ENCODE measurements at regions not wholly inside any gene's neighbourhood (a gene's known extent, or its start where the extent isn't known, plus 50 kb on each side); places are given as distances from the start of the nearest gene placed in this dataset.
"Not testable (repeated sequence)": the region's sequence is repeated elsewhere in the genome, so short reads cannot be mapped to it uniquely, and the experiment has no call there.

GRCh38 chrX:81959964-81960363, 758.1 kb downstream of the SH3BGRL start:
- Histone ChIP-seq H2BK120ac (ENCODE audit: insufficient read depth, low read length, poor library complexity) (no peak overlapping the region), H3K27me3 (ENCODE audit: insufficient read depth, low read length) (no peaks in the 10 kb centered on the region), H3K14ac (ENCODE audit: low read length) (no peak overlapping the region), H3K4me1 (ENCODE audit: control insufficient read depth in 1 of 2, insufficient read depth in 2 of 2, low read length in 2 of 2) (no peaks in the 10 kb centered on the region), H4K91ac (ENCODE audit: low read depth, low read length) (no peak overlapping the region), H3K79me2 (ENCODE audit: control insufficient read depth, insufficient read depth, low read length, poor library complexity) (no peaks in the 10 kb centered on the region), H3K18ac (ENCODE audit: low read length) (no peak overlapping the region), H3K4me3 (ENCODE audit: low read depth, low read length) (no peak overlapping the region), H2BK5ac (ENCODE audit: low read depth, low read length, poor library complexity) (no peak overlapping the region), H3K4me2 (ENCODE audit: low read length) (no peak overlapping the region), H4K12ac (ENCODE audit: low read depth, low read length) (no peak overlapping the region), H3K9ac (ENCODE audit: low read length) (no peak overlapping the region), H3K79me1 (ENCODE audit: low read length) (no peaks in the 10 kb centered on the region), H3K36me3 (ENCODE audit: control insufficient read depth in 1 of 2, insufficient read depth in 2 of 2, low read length in 2 of 2) (no peaks in the 10 kb centered on the region), H2AK5ac (ENCODE audit: low read length) (no peak overlapping the region), H2BK12ac (ENCODE audit: low read length) (no peak overlapping the region), H2AFZ (ENCODE audit: insufficient read depth, low read length, poor library complexity) (no peak overlapping the region), H3K9me3 (ENCODE audit: insufficient read depth, low read depth, low read length) (no peaks in the 10 kb centered on the region), H3K27ac (ENCODE audit: low read depth, low read length) (no peak overlapping the region), H3K4ac (ENCODE audit: low read depth, low read length) (no peak overlapping the region), H4K8ac (ENCODE audit: low read depth, low read length) (no peak overlapping the region), H3K23ac (ENCODE audit: low read length) (no peak overlapping the region)
- DNase-seq, result no peak
- no CpG with 5 or more reads among the region's 1 CpG for WGBS (ENCODE audit: extremely low coverage, insufficient coverage, insufficient read length)

- H3K4me3 ChIP-seq (ENCODE audit: low read depth, low read length); H4K91ac ChIP-seq (ENCODE audit: low read depth, low read length); DNase-seq; H2AK5ac ChIP-seq (ENCODE audit: low read length); H3K27me3 ChIP-seq (ENCODE audit: insufficient read depth, low read length); H3K9ac ChIP-seq (ENCODE audit: low read length); H3K4me2 ChIP-seq (ENCODE audit: low read length); H3K36me3 ChIP-seq (ENCODE audit: control insufficient read depth in 1 of 2, insufficient read depth in 2 of 2, low read length in 2 of 2); H4K12ac ChIP-seq (ENCODE audit: low read depth, low read length); H3K14ac ChIP-seq (ENCODE audit: low read length); H3K4ac ChIP-seq (ENCODE audit: low read depth, low read length); H2BK5ac ChIP-seq (ENCODE audit: low read depth, low read length, poor library complexity); H3K18ac ChIP-seq (ENCODE audit: low read length); H3K79me1 ChIP-seq (ENCODE audit: low read length); H4K8ac ChIP-seq (ENCODE audit: low read depth, low read length); H3K23ac ChIP-seq (ENCODE audit: low read length); H2AFZ ChIP-seq (ENCODE audit: insufficient read depth, low read length, poor library complexity); H3K79me2 ChIP-seq (ENCODE audit: control insufficient read depth, insufficient read depth, low read length, poor library complexity); H3K9me3 ChIP-seq (ENCODE audit: insufficient read depth, low read depth, low read length); H3K27ac ChIP-seq (ENCODE audit: low read depth, low read length); H2BK120ac ChIP-seq (ENCODE audit: insufficient read depth, low read length, poor library complexity); H2BK12ac ChIP-seq (ENCODE audit: low read length); H3K4me1 ChIP-seq (ENCODE audit: control insufficient read depth in 1 of 2, insufficient read depth in 2 of 2, low read length in 2 of 2): not testable (repeated sequence)
- WGBS (ENCODE audit: extremely low coverage, insufficient coverage, insufficient read length), result no CpG with 5 or more reads among the region's 1 CpG
Measured at GRCh38 chrX:81974413-81974812, 772.5 kb downstream of the SH3BGRL start.

- WGBS (ENCODE audit: extremely low coverage, insufficient coverage, insufficient read length), result no CpG with 5 or more reads among the region's 5 CpGs
Measured at GRCh38 chrX:81979806-81980515, 778.1 kb downstream of the SH3BGRL start.

GRCh38 chrX:81987217-81987616, 785.3 kb downstream of the SH3BGRL start:
- H4K12ac ChIP-seq (ENCODE audit: low read depth, low read length); H3K18ac ChIP-seq (ENCODE audit: low read length); H2AK5ac ChIP-seq (ENCODE audit: low read length); H3K36me3 ChIP-seq (ENCODE audit: control insufficient read depth in 1 of 2, insufficient read depth in 2 of 2, low read length in 2 of 2); H3K4ac ChIP-seq (ENCODE audit: low read depth, low read length); H3K4me2 ChIP-seq (ENCODE audit: low read length); H3K27ac ChIP-seq (ENCODE audit: low read depth, low read length); H2BK5ac ChIP-seq (ENCODE audit: low read depth, low read length, poor library complexity); DNase-seq; H3K27me3 ChIP-seq (ENCODE audit: insufficient read depth, low read length); H4K91ac ChIP-seq (ENCODE audit: low read depth, low read length); H3K23ac ChIP-seq (ENCODE audit: low read length); H3K9ac ChIP-seq (ENCODE audit: low read length); H3K14ac ChIP-seq (ENCODE audit: low read length); H2AFZ ChIP-seq (ENCODE audit: insufficient read depth, low read length, poor library complexity); H4K8ac ChIP-seq (ENCODE audit: low read depth, low read length); H3K4me3 ChIP-seq (ENCODE audit: low read depth, low read length); H3K4me1 ChIP-seq (ENCODE audit: control insufficient read depth in 1 of 2, insufficient read depth in 2 of 2, low read length in 2 of 2); H3K79me1 ChIP-seq (ENCODE audit: low read length); H2BK120ac ChIP-seq (ENCODE audit: insufficient read depth, low read length, poor library complexity); H3K9me3 ChIP-seq (ENCODE audit: insufficient read depth, low read depth, low read length); H2BK12ac ChIP-seq (ENCODE audit: low read length); H3K79me2 ChIP-seq (ENCODE audit: control insufficient read depth, insufficient read depth, low read length, poor library complexity): not testable (repeated sequence)
- no CpG with 5 or more reads among the region's 2 CpGs for WGBS (ENCODE audit: extremely low coverage, insufficient coverage, insufficient read length)

More at GRCh38 chrX:81979806-81980515, 778.1 kb downstream of the SH3BGRL start:
- Histone ChIP-seq H3K79me2 (ENCODE audit: control insufficient read depth, insufficient read depth, low read length, poor library complexity) (no peaks in the 10 kb centered on the region), H3K4me2 (ENCODE audit: low read length) (no peak overlapping the region), H3K36me3 (ENCODE audit: control insufficient read depth in 1 of 2, insufficient read depth in 2 of 2, low read length in 2 of 2) (no peaks in the 10 kb centered on the region), H4K12ac (ENCODE audit: low read depth, low read length) (no peak overlapping the region), H2AFZ (ENCODE audit: insufficient read depth, low read length, poor library complexity) (no peak overlapping the region), H3K9ac (ENCODE audit: low read length) (no peak overlapping the region), H3K4me3 (ENCODE audit: low read depth, low read length) (no peak overlapping the region), H3K4me1 (ENCODE audit: control insufficient read depth in 1 of 2, insufficient read depth in 2 of 2, low read length in 2 of 2) (no peaks in the 10 kb centered on the region), H2AK5ac (ENCODE audit: low read length) (no peak overlapping the region), H3K18ac (ENCODE audit: low read length) (no peak overlapping the region), H3K14ac (ENCODE audit: low read length) (no peak overlapping the region), H4K8ac (ENCODE audit: low read depth, low read length) (no peak overlapping the region), H4K91ac (ENCODE audit: low read depth, low read length) (no peak overlapping the region), H2BK5ac (ENCODE audit: low read depth, low read length, poor library complexity) (no peak overlapping the region), H3K27ac (ENCODE audit: low read depth, low read length) (no peak overlapping the region), H2BK12ac (ENCODE audit: low read length) (no peak overlapping the region), H3K23ac (ENCODE audit: low read length) (no peak overlapping the region), H3K79me1 (ENCODE audit: low read length) (no peaks in the 10 kb centered on the region), H2BK120ac (ENCODE audit: insufficient read depth, low read length, poor library complexity) (no peak overlapping the region), H3K4ac (ENCODE audit: low read depth, low read length) (no peak overlapping the region), H3K9me3 (ENCODE audit: insufficient read depth, low read depth, low read length) (no peaks in the 10 kb centered on the region), H3K27me3 (ENCODE audit: insufficient read depth, low read length) (no peaks in the 10 kb centered on the region)
- no peak for DNase-seq
